H1 (cell line): ENCODE measurements at regions not wholly inside any gene's neighbourhood (a gene's known extent, or its start where the extent isn't known, plus 50 kb on each side); places are given as distances from the start of the nearest gene placed in this dataset.

Experiments
- CTCF ChIA-PET: fragments of 300-600 bp; sonication (Branson Sonifier 250); formaldehyde crosslinking; loops from one replicate; lab custom pipeline; 2021; ENCODE audit not compliant: partially characterized antibody; lab: Charles Lee
- POLR2A ChIA-PET: fragments of 300-600 bp; sonication (Branson Sonifier 250); formaldehyde crosslinking; loops from one replicate; lab custom pipeline; 2021; ENCODE audit warnings: inconsistent platforms; ENCODE audit not compliant: partially characterized antibody; lab: Charles Lee
- DNase-seq, 2 experiments: peaks; one replicate each; pipeline versions ENCODE4 v3.0.0 to v3.0.0-alpha.2; 2010 to 2022; ENCODE audit warnings: low spot score in 2 of 2, low read depth in 1 of 2, mixed read lengths in 1 of 2
- FAIRE-seq: peaks from 2 replicates; lab custom pipeline; 2011; peaks lifted over from hg19 to GRCh38; lab: Jason Lieb, UNC
- H2AFZ ChIP-seq: 2 replicates; pipeline ENCODE4 v1.8.1; 2012; ENCODE audit warnings: low read length, inconsistent platforms
- H2AK5ac ChIP-seq: 2 replicates; pipeline ENCODE4 v1.6.1; 2013; ENCODE audit warnings: low read depth, low read length
- H2BK120ac ChIP-seq: replicated peaks from 2 replicates; pipeline ENCODE3; 2013; ENCODE audit warnings: low read depth, low read length, inconsistent platforms
- H2BK12ac ChIP-seq: 2 replicates; pipeline ENCODE4 v1.6.1; 2013; ENCODE audit warnings: low read depth, low read length
- H2BK15ac ChIP-seq: 2 replicates; pipeline ENCODE4 v1.6.1; 2013; ENCODE audit warnings: low read length
- H2BK20ac ChIP-seq: 2 replicates; pipeline ENCODE4 v1.6.1; 2013; ENCODE audit warnings: low read length
- H2BK5ac ChIP-seq: 2 replicates; pipeline ENCODE4 v1.6.1; 2013; ENCODE audit warnings: low read depth, low read length
- H3K14ac ChIP-seq: 2 replicates; pipeline ENCODE4 v1.6.1; 2013; ENCODE audit warnings: inconsistent platforms; ENCODE audit not compliant: insufficient read length
- H3K18ac ChIP-seq: 2 replicates; pipeline ENCODE4 v1.6.1; 2013; ENCODE audit warnings: low read length; ENCODE audit errors: extremely low read depth
- H3K23ac ChIP-seq: 2 replicates; pipeline ENCODE4 v1.6.1; 2013; ENCODE audit warnings: inconsistent platforms; ENCODE audit not compliant: insufficient read length
- H3K23me2 ChIP-seq: 2 replicates; pipeline ENCODE4 v1.6.1; 2013; ENCODE audit warnings: low read depth, low read length
- H3K27ac ChIP-seq: 2 replicates; pipeline ENCODE4 v1.6.1; 2011; ENCODE audit warnings: low read depth, low read length, inconsistent platforms
- H3K27me3 ChIP-seq, 4 experiments: replicated peaks in 1 of 4; 1 replicate in 1 of 4; 2 replicates in 3 of 4; pipeline versions ENCODE4 v1.6.1 to v1.8.1; 2011 to 2013; ENCODE audit warnings: low read length in 3 of 4, mild to moderate bottlenecking in 3 of 4, inconsistent platforms in 2 of 4, mixed read lengths in 2 of 4, moderate library complexity in 1 of 4; ENCODE audit not compliant: control insufficient read depth in 3 of 4, insufficient read depth in 3 of 4; ENCODE audit errors: extremely low read depth in 1 of 4
- H3K36me3 ChIP-seq, 4 experiments: 2 replicates each; pipeline versions ENCODE4 v1.6.1 to v1.8.1; 2011 to 2013; ENCODE audit warnings: mild to moderate bottlenecking in 4 of 4, low read length in 3 of 4, moderate library complexity in 2 of 4, control low read depth in 1 of 4, inconsistent platforms in 1 of 4; ENCODE audit not compliant: insufficient read depth in 4 of 4, control insufficient read depth in 2 of 4
- H3K4ac ChIP-seq: replicated peaks from 2 replicates; pipeline ENCODE3; 2013; ENCODE audit warnings: low read length, low read depth, mixed read lengths, inconsistent platforms; ENCODE audit not compliant: insufficient read length
- H3K4me1 ChIP-seq, 4 experiments: replicated peaks in 1 of 4; 1 replicate in 1 of 4; 2 replicates in 3 of 4; pipeline versions ENCODE4 v1.6.1 to v1.8.1; 2011 to 2013; ENCODE audit warnings: low read length in 3 of 4, inconsistent platforms in 2 of 4, mixed read lengths in 1 of 4; ENCODE audit not compliant: insufficient read depth in 4 of 4, control insufficient read depth in 3 of 4
- H3K4me2 ChIP-seq, 2 experiments: 2 replicates each; pipeline versions ENCODE4 v1.6.1 to v1.8.1; 2011 to 2013; ENCODE audit warnings: low read depth in 2 of 2, low read length in 2 of 2, control low read depth in 1 of 2, inconsistent platforms in 1 of 2, mild to moderate bottlenecking in 1 of 2; ENCODE audit not compliant: insufficient read depth in 1 of 2
- H3K4me3 ChIP-seq, 4 experiments: fragments of 200-600, 300-600 bp in 1 of 4; sonication (generic), shearing (Covaris generic), sonication (Bioruptor Twin) in 1 of 4; 2 replicates each; pipeline versions ENCODE4 v1.5.1 to v1.8.1; 2011 to 2016; ENCODE audit warnings: low read length in 4 of 4, low read depth in 3 of 4, control low read depth in 2 of 4, inconsistent platforms in 2 of 4, mild to moderate bottlenecking in 2 of 4, mixed read lengths in 1 of 4, moderate library complexity in 1 of 4; ENCODE audit not compliant: insufficient read depth in 2 of 4; ENCODE audit errors: extremely low read depth in 1 of 4
- H3K56ac ChIP-seq: replicated peaks from 2 replicates; pipeline ENCODE3; 2013; ENCODE audit warnings: low read depth, mild to moderate bottlenecking, mixed read lengths, low read length, inconsistent platforms; ENCODE audit not compliant: insufficient read length
- H3K79me1 ChIP-seq: 2 replicates; pipeline ENCODE4 v1.6.1; 2013; ENCODE audit warnings: low read depth, low read length, control low read depth
- H3K79me2 ChIP-seq, 2 experiments: 2 replicates each; pipeline versions ENCODE4 v1.6.1 to v1.8.1; 2012 to 2013; ENCODE audit warnings: low read length in 2 of 2, mild to moderate bottlenecking in 2 of 2, inconsistent platforms in 1 of 2; ENCODE audit not compliant: insufficient read depth in 2 of 2, control insufficient read depth in 1 of 2
- H3K9ac ChIP-seq, 4 experiments: replicated peaks in 1 of 4; 1 replicate in 1 of 4; 2 replicates in 3 of 4; pipeline versions ENCODE4 v1.6.1 to v1.8.1; 2011 to 2013; ENCODE audit warnings: low read depth in 3 of 4, low read length in 3 of 4, control low read depth in 2 of 4, mild to moderate bottlenecking in 2 of 4, moderate library complexity in 2 of 4, inconsistent platforms in 1 of 4; ENCODE audit errors: extremely low read depth in 1 of 4
- H3K9me3 ChIP-seq, 2 experiments: 2 replicates each; pipeline versions ENCODE4 v1.6.1 to v1.8.1; 2012 to 2013; ENCODE audit warnings: mild to moderate bottlenecking in 2 of 2, moderate library complexity in 2 of 2, control low read depth in 1 of 2, inconsistent platforms in 1 of 2, low read depth in 1 of 2, low read length in 1 of 2, mixed read lengths in 1 of 2; ENCODE audit not compliant: insufficient read depth in 2 of 2
- H4K20me1 ChIP-seq, 2 experiments: replicated peaks in 1 of 2; 2 replicates each; pipeline versions ENCODE3 to v1.8.1; 2011 to 2013; ENCODE audit warnings: inconsistent platforms in 2 of 2, low read length in 2 of 2, mild to moderate bottlenecking in 1 of 2; ENCODE audit not compliant: insufficient read depth in 2 of 2, control insufficient read depth in 1 of 2
- H4K5ac ChIP-seq: 2 replicates; pipeline ENCODE4 v1.6.1; 2013; ENCODE audit warnings: low read length, low read depth, mixed read lengths, inconsistent platforms; ENCODE audit not compliant: insufficient read length
- H4K8ac ChIP-seq: 2 replicates; pipeline ENCODE4 v1.8.0; 2013; ENCODE audit warnings: mild to moderate bottlenecking, moderate library complexity, low read length, inconsistent platforms; ENCODE audit not compliant: insufficient read depth; ENCODE audit errors: extremely low read depth
- H4K91ac ChIP-seq: replicated peaks from 2 replicates; pipeline ENCODE3; 2013; ENCODE audit warnings: low read length, mixed read lengths, inconsistent platforms; ENCODE audit not compliant: insufficient read length
- NANOG ChIP-seq: IDR thresholded peaks from 2 replicates; pipeline ENCODE4 v1.6.1; 2011; ENCODE audit warnings: low read length, low read depth, mild to moderate bottlenecking, inconsistent platforms; ENCODE audit not compliant: insufficient read depth, poor library complexity, severe bottlenecking
- POU5F1 ChIP-seq: IDR thresholded peaks from 2 replicates; pipeline ENCODE4 v1.6.1; 2011; ENCODE audit warnings: low read depth, mild to moderate bottlenecking, low read length, moderate library complexity
- YY1 ChIP-seq: IDR thresholded peaks from 2 replicates; pipeline ENCODE4 v1.6.1; 2011; ENCODE audit warnings: low read depth, mild to moderate bottlenecking, low read length
- WGBS, 2 experiments: shearing (Covaris generic) in 1 of 2; methylation state at CpG; one replicate each; pipeline versions ENCODE4 v1.1.6 to v1.1.7; 2013 to 2015; ENCODE audit warnings: low lambda C conversion rate in 2 of 2, mixed read lengths in 2 of 2, inconsistent platforms in 1 of 2, low coverage in 1 of 2, missing lambda C conversion rate in 1 of 2; ENCODE audit not compliant: insufficient replicate concordance in 2 of 2, insufficient coverage in 1 of 2, insufficient read length in 1 of 2; ENCODE audit errors: extremely low coverage in 1 of 2, missing lambda C conversion rate in 1 of 2; 5-methylcytosine and 5-hydroxymethylcytosine counted together

DNA sequence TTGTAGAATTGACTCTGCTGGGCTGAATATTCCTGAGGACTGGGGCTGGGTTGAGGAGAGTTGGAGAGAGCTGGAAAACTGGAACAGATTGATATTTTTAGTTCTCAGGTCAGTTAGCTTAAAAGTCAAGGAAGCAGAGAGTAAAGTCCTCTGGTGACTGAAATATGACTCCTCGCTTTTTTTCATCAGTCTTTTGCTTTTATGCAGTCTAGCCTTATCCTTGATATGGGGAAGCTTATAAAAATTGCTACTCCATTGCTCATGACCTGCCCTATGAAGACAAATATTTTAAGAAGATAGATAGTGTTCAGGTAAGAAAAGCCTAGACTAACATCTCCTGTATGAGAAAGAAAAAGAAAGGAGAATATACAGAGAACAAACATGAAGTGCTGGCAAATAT is 152.7 kb downstream of the C4orf33 start:
- 100% methylated on average over 1 of the region's 1 CpG; no CpG with 5 or more reads in 1 of the 2 experiments for WGBS, 2 experiments
- Histone ChIP-seq H3K4me3 (no peak overlapping the region), H4K91ac (no peak overlapping the region), H3K23ac (no peak overlapping the region), H3K23me2 (no peaks in the 10 kb centered on the region), H2BK15ac (no peak overlapping the region), H3K27me3 (peaks cover 0 to 2% (median 0%) of the 10 kb centered on the region in 4 experiments; a peak in 1 of 7 replicates), H3K4me1 (peaks cover 0 to 5% (median 0%) of the 10 kb centered on the region in 4 experiments; a peak in 2 of 7 replicates), H2BK5ac (no peak overlapping the region), H3K4me2 (no peak overlapping the region), H4K5ac (no peak overlapping the region), H3K36me3 (no peaks in the 10 kb centered on the region), H2BK20ac (no peak overlapping the region), H4K8ac (no peak overlapping the region), H2BK12ac (no peak overlapping the region), H3K56ac (no peak overlapping the region), H3K18ac (no peak overlapping the region), H3K79me2 (no peaks in the 10 kb centered on the region), H3K79me1 (no peaks in the 10 kb centered on the region), H3K14ac (no peak overlapping the region), H3K9me3 (no peaks in the 10 kb centered on the region), H3K4ac (no peak overlapping the region), H2AK5ac (no peak overlapping the region), H4K20me1 (no peaks in the 10 kb centered on the region), H2BK120ac (no peak overlapping the region), H3K27ac (no peak overlapping the region), H2AFZ (no peak overlapping the region), H3K9ac (no peak overlapping the region)
- DNase-seq (no peak), FAIRE-seq (no peak)
- TF ChIP-seq POU5F1 (no peak), NANOG (no peak), YY1 (no peak)
- CTCF ChIA-PET = no interaction called here
- POLR2A ChIA-PET = no interaction called here
